Left kidney (tissue), 1 donor: ENCODE measurements at regions not wholly inside any gene's neighbourhood (a gene's known extent, or its start where the extent isn't known, plus 50 kb on each side); places are given as distances from the start of the nearest gene placed in this dataset.

ENCODE experiments used
- DNase-seq: peaks from one replicate; pipeline ENCODE4 v3.0.0-alpha.2; 2013

- no peak for DNase-seq
Measured at GRCh38 chr6:149182262-149182661, 135.2 kb upstream of the TAB2 start.

DNA sequence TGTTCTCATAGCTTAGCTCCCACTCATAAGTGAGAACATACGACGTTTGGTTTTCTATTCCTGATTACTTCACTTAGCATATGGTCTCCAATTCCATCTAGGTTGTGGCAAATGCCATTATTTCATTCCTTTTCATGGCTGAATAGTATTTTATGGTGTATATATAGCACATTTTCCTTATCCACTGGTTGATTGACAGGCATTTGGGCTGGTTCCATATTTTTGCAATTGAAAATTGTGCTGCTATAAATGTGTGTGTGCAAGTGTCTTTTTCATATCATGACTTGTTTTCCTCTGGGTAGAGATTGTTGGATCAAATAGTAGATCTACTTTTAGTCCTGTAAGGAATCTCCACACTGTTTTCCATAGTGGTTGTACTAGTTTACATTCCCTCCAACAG is 133.0 kb upstream of the TAB2 start:
- no peak for DNase-seq

GRCh38 chr6:149185799-149186357 is 131.6 kb upstream of the TAB2 start:
- no peak for DNase-seq

- DNase-seq: no peak
Measured at GRCh38 chr6:149186873-149187272, 130.6 kb upstream of the TAB2 start.

DNA sequence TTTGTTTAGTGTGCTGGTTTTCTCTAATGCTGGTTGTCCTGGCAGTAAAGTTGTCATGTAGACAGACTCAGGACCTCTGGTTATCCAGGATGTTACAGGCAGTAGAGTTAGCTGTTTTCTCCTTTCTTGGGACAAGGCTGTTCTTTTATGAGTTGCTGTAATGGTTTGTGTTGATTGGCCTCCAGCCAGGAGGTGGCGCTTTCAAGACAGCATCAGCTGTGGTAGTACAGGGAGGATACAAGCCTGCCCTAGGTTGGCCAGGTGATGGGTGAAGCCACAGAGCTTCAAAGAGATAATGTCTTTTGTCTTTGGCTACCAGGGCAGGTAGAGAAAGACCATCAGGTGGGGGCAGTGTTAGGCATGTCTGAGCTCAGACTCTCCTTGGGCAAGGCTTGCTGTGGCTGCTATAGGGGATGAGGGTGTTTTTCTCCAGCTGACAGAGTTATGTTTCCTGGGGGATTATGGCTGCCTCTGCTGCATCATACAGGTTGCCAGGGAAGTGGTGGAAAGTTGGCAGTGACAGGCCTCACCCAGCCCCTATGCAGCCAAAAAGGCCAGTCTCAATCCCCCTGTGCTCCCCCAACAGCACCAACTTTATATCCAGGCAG is 127.2 kb upstream of the TAB2 start:
- no peak for DNase-seq

- DNase-seq: no peak
Measured at GRCh38 chr6:149194820-149195558, 122.5 kb upstream of the TAB2 start.

DNA sequence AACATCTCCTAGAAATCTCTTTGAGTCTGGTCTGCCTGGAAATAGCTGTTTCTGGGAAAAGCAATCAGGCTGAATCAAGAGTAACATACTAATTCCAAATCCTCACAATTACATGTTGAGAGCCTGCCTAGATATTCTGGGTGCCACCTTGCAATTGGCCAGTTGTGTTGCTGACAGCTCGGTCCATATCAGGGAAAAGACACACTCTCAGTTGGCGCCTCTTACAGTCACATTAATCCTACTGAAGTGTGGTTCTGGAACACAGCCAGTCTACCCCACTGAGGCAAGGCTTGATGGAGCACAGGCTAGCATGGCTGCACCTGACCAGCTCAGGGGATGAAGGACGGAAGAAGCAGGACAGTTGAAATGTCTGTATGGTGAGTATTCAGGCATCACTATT is 121.4 kb upstream of the TAB2 start:
- no peak for DNase-seq

DNA sequence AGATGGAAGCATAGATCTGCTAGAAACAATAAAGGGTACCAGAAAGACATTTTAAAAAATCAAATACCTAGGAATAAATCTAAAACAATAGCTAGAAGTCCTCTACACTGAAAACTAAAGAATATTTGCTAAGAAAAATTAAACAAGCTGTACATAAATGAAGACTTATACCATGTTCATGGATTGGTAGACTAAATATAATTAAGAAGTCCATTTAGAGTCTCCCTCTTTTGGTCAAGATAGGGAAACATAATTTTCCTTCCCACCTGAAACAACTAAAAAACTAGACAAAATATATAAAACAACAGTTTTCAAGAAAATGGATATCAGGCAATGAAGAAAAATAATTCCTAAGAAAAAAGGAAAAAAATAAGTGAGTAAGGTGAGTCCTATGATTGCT is 120.0 kb upstream of the TAB2 start:
- DNase-seq: no peak

- no peak for DNase-seq
Measured at GRCh38 chr6:149198265-149198664, 119.2 kb upstream of the TAB2 start.

DNA sequence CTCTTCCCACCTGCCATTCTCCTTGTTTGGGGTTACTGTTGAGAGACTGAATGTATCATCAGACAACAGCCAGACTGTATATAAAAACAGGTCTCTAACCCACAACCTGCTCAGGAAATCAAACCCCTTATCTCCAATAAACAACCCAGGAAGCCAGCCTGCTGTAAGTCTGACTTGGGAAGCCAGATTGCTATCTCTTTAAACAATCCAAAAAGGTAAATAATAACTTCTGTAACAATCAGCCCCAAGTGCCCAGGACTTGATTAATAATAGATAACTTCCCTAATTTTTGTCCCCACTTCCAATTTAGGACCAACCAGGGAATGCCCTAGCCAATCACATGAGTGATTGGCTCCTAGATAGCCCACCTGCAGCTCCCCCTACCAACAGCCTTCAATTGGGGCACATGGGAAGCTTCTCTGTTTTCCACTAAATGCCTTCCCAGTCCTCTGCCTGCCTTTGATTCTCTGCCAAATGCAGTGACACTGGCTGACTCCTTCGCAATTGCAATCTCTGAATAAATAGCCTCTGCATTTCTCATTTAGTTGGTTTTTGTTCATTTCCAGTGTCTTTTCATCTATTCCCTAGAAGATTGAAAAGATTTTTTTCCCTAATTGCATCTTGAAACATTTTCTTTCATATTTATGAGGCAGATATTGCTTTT is 117.1 kb upstream of the TAB2 start:
- no peak for DNase-seq

- no peak for DNase-seq
Measured at GRCh38 chr6:149201068-149201655, 116.3 kb upstream of the TAB2 start.

DNA sequence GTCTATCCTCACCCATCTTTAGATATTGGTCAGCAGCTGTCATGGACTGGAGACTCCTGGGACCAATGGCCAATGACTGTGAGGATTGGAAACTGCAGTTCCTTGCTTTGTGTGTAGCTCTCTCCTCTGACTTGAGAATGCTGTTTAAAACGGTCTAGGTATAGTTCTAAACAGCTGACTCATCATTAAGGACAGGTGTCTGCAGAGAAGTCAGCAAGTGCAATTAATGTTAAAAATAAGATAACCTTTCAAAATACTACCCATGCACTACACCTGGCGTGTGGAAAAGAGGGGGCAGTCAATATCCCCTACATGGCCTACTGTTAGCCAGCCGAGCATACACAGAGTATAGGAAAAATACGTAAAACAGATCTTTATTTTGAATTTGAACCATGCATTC is 115.4 kb upstream of the TAB2 start:
- no peak for DNase-seq

GRCh38 chr6:149202952-149203351 is 114.6 kb upstream of the TAB2 start:
- DNase-seq: no peak

- DNase-seq: no peak
Measured at GRCh38 chr6:149203509-149203908, 114.0 kb upstream of the TAB2 start.

- no peak for DNase-seq
Measured at GRCh38 chr6:149208134-149208601, 109.3 kb upstream of the TAB2 start.

DNA sequence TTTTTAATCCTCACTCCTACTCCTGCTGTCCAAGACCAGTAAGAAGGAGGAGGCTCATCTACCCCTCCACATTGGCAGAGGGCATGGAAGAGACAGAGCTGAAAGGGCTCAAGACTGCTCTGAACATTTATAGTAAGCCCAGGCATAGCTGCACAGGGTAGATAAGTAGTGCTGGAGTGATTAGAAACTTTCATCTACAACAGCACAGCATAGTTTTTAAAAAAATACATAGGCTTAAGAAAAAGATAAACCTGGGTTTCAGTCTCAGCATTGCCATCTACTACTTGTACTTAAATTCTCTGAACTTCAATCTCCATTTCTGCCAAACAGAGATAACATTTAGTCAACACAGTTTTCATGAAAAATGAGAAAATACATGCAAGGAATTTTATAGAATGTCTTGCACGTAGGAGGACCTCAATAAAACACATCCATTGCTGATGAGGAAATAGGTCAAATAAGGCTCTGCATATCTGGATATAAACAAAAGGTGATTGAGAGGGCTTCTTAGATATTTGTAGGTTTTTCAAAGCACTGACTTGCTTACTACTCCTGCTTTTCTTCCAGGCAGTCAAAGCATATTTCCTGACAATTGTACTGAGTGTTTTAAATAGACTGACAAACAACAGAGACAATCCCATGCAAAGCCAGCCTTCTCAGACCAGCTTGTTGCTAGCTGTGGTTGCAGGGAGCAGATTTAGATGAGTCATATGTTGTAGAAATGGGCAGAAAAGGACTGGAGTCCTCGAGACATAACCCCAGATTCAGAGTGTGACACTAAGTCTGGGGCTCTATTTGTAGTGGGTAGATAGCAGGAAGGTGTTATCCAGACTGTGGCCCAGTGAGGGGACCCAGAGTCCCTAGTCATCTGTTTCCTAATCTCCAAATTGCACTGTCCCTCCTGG is 107.4 kb upstream of the TAB2 start:
- DNase-seq: no peak

- no peak for DNase-seq
Measured at GRCh38 chr6:149211046-149211571, 106.4 kb upstream of the TAB2 start.

DNA sequence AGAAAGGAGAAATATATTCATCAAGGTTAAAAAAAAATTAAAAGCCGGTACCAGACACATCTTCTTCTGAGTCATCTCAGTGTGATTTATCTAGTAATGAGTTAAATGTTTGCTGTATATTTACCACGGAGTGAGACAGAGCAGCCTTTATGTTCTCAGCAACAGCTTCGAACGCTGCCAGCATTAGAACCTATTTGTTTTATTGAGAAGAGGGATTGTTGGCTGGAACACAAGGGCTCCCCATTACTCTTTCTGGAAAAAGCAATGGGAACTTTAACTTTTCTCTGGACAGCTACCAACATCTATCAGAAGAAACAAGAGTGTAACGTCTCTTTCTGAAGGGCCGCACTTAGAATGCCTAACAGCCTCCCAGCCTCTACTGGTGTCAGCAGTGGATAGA is 105.3 kb upstream of the TAB2 start:
- no peak for DNase-seq

DNA sequence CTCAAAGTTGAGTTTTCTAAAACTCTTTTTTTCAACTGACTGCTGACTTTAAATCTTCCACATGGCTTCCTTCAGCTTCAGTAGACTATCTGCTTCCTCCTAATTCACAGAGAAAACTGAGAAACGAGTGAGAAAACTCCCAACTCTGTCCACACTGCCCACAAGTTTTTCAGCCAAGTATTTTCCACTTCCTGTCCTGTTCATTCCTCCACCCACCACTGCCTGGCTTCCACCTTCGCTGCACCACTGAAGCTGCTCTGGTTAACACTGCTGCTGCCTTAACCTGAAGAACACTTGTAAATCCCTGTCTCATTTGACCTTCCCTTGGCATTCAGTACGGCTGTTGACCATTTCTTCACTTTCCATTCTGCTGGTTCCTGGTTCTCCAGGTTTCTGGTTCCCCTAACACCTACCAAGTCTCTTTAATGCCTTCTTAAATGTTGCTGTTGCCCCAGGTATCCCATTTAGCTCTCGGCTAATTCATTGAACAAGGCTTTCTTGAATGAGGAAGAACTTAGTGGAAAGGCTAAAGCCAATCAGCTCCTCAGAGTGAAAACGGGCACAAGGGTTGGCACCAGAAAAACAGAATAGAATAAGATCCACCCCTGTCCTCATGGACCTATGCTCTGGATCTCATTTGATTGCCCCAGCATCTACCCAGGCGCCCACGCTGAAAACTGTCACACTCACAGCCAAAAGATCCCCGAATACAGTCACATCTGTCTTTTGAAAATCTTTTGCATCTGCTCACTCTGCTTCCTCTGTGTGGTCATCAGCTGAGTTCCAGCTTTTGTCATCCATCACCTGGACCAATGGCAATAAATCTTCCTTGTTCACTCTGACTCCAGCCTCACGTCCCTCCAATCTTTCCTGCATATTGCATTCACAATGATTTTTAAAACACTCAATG is 104.4 kb upstream of the TAB2 start:
- DNase-seq: no peak

- DNase-seq: no peak
Measured at GRCh38 chr6:149213829-149214228, 103.7 kb upstream of the TAB2 start.
